GM12878 (cell line): ENCODE measurements at regions not wholly inside any gene's neighbourhood (a gene's known extent, or its start where the extent isn't known, plus 50 kb on each side); places are given as distances from the start of the nearest gene placed in this dataset.

Experiments used
- BCL11A ChIP-seq: IDR thresholded peaks from 2 replicates; pipeline ENCODE4 v1.6.1; 2011; ENCODE audit warnings: low read depth, low read length
- EGR1 ChIP-seq, 2 experiments: IDR thresholded peaks; 1 replicate in 1 of 2; 2 replicates in 1 of 2; pipeline ENCODE4 v1.6.1; 2011 to 2012; ENCODE audit warnings: low read depth in 2 of 2, low read length in 2 of 2, borderline replicate concordance in 1 of 2, mild to moderate bottlenecking in 1 of 2, moderate library complexity in 1 of 2
- EZH2 ChIP-seq: IDR thresholded peaks from 2 replicates; pipeline ENCODE4 v1.6.1; 2012; ENCODE audit warnings: low read depth, mild to moderate bottlenecking, control low read depth, inconsistent platforms, low read length, borderline replicate concordance; ENCODE audit not compliant: control insufficient read depth
- JUND ChIP-seq: IDR thresholded peaks from 2 replicates; pipeline ENCODE4 v1.6.1; 2012; ENCODE audit warnings: low read depth, mild to moderate bottlenecking, low read length, improper control_type of control experiment, moderate library complexity
- MYB ChIP-seq: fragments of 150-350 bp; IDR thresholded peaks from 2 replicates; pipeline ENCODE4 v1.6.1; 2014; ENCODE audit warnings: mild to moderate bottlenecking, low read depth, low read length, borderline replicate concordance
- NFIC ChIP-seq: IDR thresholded peaks from 2 replicates; pipeline ENCODE4 v1.6.1; 2012; ENCODE audit warnings: low read depth, mild to moderate bottlenecking, inconsistent platforms, low read length, moderate library complexity
- NR2C1 ChIP-seq: fragments of 450-650 bp; IDR thresholded peaks from 2 replicates; pipeline ENCODE4 v1.6.1; 2017; ENCODE audit warnings: antibody characterized with exemption, mild to moderate bottlenecking, moderate library complexity
- NR2C2 ChIP-seq: IDR thresholded peaks from 2 replicates; pipeline ENCODE4 v1.6.1; 2011; ENCODE audit warnings: borderline replicate concordance, low read depth; ENCODE audit not compliant: control insufficient read depth, insufficient read length
- PAX5 ChIP-seq: IDR thresholded peaks from 2 replicates; pipeline ENCODE4 v1.6.1; 2011; ENCODE audit warnings: low read depth, low read length, borderline replicate concordance
- PML ChIP-seq: IDR thresholded peaks from 2 replicates; pipeline ENCODE4 v1.6.1; 2012; ENCODE audit warnings: low read length, inconsistent platforms
- RCOR1 ChIP-seq: conservative IDR thresholded peaks from 2 replicates; pipeline ENCODE4 v1.6.1; 2012; ENCODE audit warnings: low read depth, low read length, improper control_type of control experiment
- SMARCA5 ChIP-seq: fragments of 450-650 bp; IDR thresholded peaks from 2 replicates; pipeline ENCODE4 v1.6.1; 2017; ENCODE audit warnings: mild to moderate bottlenecking
- STAT3 ChIP-seq: IDR thresholded peaks from 2 replicates; pipeline ENCODE4 v1.6.1; 2011; ENCODE audit warnings: low read depth, low read length, improper control_type of control experiment
- SUPT20H ChIP-seq: IDR thresholded peaks from 2 replicates; pipeline ENCODE4 v1.6.1; 2011; ENCODE audit warnings: low read depth, mild to moderate bottlenecking, low read length, moderate library complexity, borderline replicate concordance; ENCODE audit not compliant: control insufficient read depth
- TAF1 ChIP-seq: IDR thresholded peaks from 2 replicates; pipeline ENCODE4 v1.6.1; 2011; ENCODE audit warnings: mild to moderate bottlenecking, low read depth, low read length, borderline replicate concordance
- TCF12 ChIP-seq: IDR thresholded peaks from 2 replicates; pipeline ENCODE4 v1.6.1; 2011; ENCODE audit warnings: low read depth, mild to moderate bottlenecking, low read length
- TF ChIP-seq, protein P1 (sequence below): IDR thresholded peaks from 2 replicates; pipeline ENCODE4 v1.6.1; 2012; ENCODE audit warnings: low read depth, low read length, improper control_type of control experiment
- TF ChIP-seq, protein P2 (sequence below): IDR thresholded peaks from 2 replicates; pipeline ENCODE4 v1.6.1; 2011; ENCODE audit warnings: low read depth, low read length, improper control_type of control experiment, borderline replicate concordance
- TF ChIP-seq, protein P3 (sequence below): fragments of 450-650 bp; formaldehyde crosslinking; IDR thresholded peaks from 2 replicates; pipeline ENCODE4 v1.5.0; 2022; ENCODE audit warnings: mild to moderate bottlenecking, missing genetic modification characterization
- TF ChIP-seq, protein P4 (sequence below): fragments of 450-650 bp; IDR thresholded peaks from 2 replicates; pipeline ENCODE4 v1.6.1; 2017; ENCODE audit warnings: antibody characterized with exemption, mild to moderate bottlenecking, moderate library complexity

DNA sequence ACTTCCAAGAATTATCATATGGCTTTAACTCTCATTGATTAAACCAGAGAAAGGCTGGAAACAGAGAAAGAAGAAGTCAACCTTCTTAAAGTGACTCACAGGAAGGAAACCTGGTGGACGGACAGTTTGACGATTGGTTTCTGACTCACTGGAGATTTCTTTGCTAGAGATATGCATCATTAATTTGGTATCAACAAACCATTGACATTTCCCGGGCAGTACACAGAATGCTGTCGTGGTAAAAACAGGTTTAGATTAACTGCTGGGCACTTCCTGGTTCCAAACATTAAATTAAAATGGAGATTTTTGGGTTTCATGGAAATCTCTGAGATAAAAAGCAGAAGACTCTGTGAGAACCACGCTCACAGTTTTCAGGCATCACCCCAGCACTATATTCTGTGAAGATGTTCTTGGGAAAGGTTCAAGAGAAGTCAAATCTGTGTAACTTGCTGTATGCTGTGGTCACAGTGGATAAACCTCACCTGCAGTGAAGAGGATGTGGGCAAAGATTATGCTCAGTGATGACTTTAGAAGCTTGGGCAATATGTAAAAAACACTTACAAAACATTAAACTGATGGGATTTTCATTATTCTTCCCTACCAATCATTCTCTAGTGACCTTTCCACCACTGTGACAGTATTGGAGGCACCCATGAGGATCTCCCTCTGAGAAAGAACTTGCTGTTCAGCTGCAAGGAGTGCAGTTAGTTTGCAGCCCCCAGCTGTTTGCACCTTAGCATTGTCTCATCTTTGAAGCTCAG, 61.1 kb upstream of the CD44 start (continued):
- TF ChIP-seq, protein P1, sequence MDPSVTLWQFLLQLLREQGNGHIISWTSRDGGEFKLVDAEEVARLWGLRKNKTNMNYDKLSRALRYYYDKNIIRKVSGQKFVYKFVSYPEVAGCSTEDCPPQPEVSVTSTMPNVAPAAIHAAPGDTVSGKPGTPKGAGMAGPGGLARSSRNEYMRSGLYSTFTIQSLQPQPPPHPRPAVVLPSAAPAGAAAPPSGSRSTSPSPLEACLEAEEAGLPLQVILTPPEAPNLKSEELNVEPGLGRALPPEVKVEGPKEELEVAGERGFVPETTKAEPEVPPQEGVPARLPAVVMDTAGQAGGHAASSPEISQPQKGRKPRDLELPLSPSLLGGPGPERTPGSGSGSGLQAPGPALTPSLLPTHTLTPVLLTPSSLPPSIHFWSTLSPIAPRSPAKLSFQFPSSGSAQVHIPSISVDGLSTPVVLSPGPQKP = no peak
- TF ChIP-seq RCOR1 (no peak), EGR1 (IDR thresholded peaks at IDR 0.05; ENCODE audit: borderline replicate concordance in 1 of 2, low read depth in 2 of 2, low read length in 2 of 2) (no peak), NFIC (peak; percentile 95), SMARCA5 (no peak), NR2C2 (no peak), EZH2 (0 out of 2 replicates have a peak, but pooled peaks have one; percentile 19), NR2C1 (no peak), TCF12 (0 out of 2 replicates have a peak, but pooled peaks have one; percentile 48), JUND (no peak), PAX5 (peak; percentile 36; the same call in 1 of the 2 replicates), MYB (no peak), TAF1 (no peak), STAT3 (no peak), SUPT20H (no peak), BCL11A (peak; percentile 76), PML (no peak; the same call in 1 of the 2 replicates)
- TF ChIP-seq, protein P2, sequence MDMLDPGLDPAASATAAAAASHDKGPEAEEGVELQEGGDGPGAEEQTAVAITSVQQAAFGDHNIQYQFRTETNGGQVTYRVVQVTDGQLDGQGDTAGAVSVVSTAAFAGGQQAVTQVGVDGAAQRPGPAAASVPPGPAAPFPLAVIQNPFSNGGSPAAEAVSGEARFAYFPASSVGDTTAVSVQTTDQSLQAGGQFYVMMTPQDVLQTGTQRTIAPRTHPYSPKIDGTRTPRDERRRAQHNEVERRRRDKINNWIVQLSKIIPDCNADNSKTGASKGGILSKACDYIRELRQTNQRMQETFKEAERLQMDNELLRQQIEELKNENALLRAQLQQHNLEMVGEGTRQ = no peak
- TF ChIP-seq, protein P3, sequence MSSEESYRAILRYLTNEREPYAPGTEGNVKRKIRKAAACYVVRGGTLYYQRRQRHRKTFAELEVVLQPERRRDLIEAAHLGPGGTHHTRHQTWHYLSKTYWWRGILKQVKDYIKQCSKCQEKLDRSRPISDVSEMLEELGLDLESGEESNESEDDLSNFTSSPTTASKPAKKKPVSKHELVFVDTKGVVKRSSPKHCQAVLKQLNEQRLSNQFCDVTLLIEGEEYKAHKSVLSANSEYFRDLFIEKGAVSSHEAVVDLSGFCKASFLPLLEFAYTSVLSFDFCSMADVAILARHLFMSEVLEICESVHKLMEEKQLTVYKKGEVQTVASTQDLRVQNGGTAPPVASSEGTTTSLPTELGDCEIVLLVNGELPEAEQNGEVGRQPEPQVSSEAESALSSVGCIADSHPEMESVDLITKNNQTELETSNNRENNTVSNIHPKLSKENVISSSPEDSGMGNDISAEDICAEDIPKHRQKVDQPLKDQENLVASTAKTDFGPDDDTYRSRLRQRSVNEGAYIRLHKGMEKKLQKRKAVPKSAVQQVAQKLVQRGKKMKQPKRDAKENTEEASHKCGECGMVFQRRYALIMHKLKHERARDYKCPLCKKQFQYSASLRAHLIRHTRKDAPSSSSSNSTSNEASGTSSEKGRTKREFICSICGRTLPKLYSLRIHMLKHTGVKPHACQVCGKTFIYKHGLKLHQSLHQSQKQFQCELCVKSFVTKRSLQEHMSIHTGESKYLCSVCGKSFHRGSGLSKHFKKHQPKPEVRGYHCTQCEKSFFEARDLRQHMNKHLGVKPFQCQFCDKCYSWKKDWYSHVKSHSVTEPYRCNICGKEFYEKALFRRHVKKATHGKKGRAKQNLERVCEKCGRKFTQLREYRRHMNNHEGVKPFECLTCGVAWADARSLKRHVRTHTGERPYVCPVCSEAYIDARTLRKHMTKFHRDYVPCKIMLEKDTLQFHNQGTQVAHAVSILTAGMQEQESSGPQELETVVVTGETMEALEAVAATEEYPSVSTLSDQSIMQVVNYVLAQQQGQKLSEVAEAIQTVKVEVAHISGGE (CRISPR knock-in tag) = no peak
- TF ChIP-seq, protein P4, sequence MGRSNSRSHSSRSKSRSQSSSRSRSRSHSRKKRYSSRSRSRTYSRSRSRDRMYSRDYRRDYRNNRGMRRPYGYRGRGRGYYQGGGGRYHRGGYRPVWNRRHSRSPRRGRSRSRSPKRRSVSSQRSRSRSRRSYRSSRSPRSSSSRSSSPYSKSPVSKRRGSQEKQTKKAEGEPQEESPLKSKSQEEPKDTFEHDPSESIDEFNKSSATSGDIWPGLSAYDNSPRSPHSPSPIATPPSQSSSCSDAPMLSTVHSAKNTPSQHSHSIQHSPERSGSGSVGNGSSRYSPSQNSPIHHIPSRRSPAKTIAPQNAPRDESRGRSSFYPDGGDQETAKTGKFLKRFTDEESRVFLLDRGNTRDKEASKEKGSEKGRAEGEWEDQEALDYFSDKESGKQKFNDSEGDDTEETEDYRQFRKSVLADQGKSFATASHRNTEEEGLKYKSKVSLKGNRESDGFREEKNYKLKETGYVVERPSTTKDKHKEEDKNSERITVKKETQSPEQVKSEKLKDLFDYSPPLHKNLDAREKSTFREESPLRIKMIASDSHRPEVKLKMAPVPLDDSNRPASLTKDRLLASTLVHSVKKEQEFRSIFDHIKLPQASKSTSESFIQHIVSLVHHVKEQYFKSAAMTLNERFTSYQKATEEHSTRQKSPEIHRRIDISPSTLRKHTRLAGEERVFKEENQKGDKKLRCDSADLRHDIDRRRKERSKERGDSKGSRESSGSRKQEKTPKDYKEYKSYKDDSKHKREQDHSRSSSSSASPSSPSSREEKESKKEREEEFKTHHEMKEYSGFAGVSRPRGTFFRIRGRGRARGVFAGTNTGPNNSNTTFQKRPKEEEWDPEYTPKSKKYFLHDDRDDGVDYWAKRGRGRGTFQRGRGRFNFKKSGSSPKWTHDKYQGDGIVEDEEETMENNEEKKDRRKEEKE = no peak
